HG03521 (cell line): ENCODE measurements at regions not wholly inside any gene's neighbourhood (a gene's known extent, or its start where the extent isn't known, plus 50 kb on each side); places are given as distances from the start of the nearest gene placed in this dataset.
"Not testable (repeated sequence)": the region's sequence is repeated elsewhere in the genome, so short reads cannot be mapped to it uniquely, and the experiment has no call there.

ENCODE experiments used
- ATAC-seq: cut with Tn5 transposase; IDR thresholded peaks from one replicate; pipeline ENCODE4 v1.9.1; 2021; ENCODE audit warnings: mild to moderate bottlenecking, moderate library complexity; ENCODE audit not compliant: unreplicated experiment

GRCh38 chr3:159879146-159879545, 109.5 kb upstream of the IL12A start:
- no peak for ATAC-seq

- ATAC-seq = no peak
These were observed 109.0 kb upstream of the IL12A start for GRCh38 chr3:159879598-159879997.

GRCh38 chr3:159881208-159881607, 107.4 kb upstream of the IL12A start:
- ATAC-seq = no peak

- no peak for ATAC-seq
These were observed 106.8 kb upstream of the IL12A start for GRCh38 chr3:159881828-159882309.

GRCh38 chr3:159882367-159882766, 106.3 kb upstream of the IL12A start:
- ATAC-seq = no peak

GRCh38 chr3:159882790-159883779, 105.5 kb upstream of the IL12A start:
- ATAC-seq = no peak

GRCh38 chr3:159884661-159885402, 103.8 kb upstream of the IL12A start:
- ATAC-seq = peak; percentile 57

GRCh38 chr3:159886050-159886449, 102.6 kb upstream of the IL12A start:
- no peak for ATAC-seq

- not testable (repeated sequence) for ATAC-seq
These were observed 102.1 kb upstream of the IL12A start for GRCh38 chr3:159886530-159886929.

GRCh38 chr3:159887168-159887567, 101.5 kb upstream of the IL12A start:
- ATAC-seq = no peak

- no peak for ATAC-seq
These were observed 100.7 kb upstream of the IL12A start for GRCh38 chr3:159887911-159888310.

GRCh38 chr3:159892171-159892795, 96.4 kb upstream of the IL12A start:
- no peak for ATAC-seq

GRCh38 chr3:159892801-159893200, 95.8 kb upstream of the IL12A start:
- ATAC-seq = no peak

- ATAC-seq = no peak
These were observed 94.2 kb upstream of the IL12A start for GRCh38 chr3:159894386-159894785.

GRCh38 chr3:159895430-159895829, 93.2 kb upstream of the IL12A start:
- no peak for ATAC-seq

GRCh38 chr3:159896543-159896942, 92.1 kb upstream of the IL12A start:
- ATAC-seq = no peak

GRCh38 chr3:159897331-159898075, 91.1 kb upstream of the IL12A start:
- ATAC-seq = no peak

GRCh38 chr3:159898147-159898546, 90.5 kb upstream of the IL12A start:
- ATAC-seq = no peak

GRCh38 chr3:159899166-159899565, 89.5 kb upstream of the IL12A start:
- ATAC-seq = no peak

- ATAC-seq = peak; percentile 54
These were observed 85.9 kb upstream of the IL12A start for GRCh38 chr3:159902546-159903314.
